Neural cell (in vitro differentiated cells): ENCODE measurements at regions not wholly inside any gene's neighbourhood (a gene's known extent, or its start where the extent isn't known, plus 50 kb on each side); places are given as distances from the start of the nearest gene placed in this dataset.

Experiments
- CTCF ChIP-seq: fragments of 450-650 bp; IDR thresholded peaks from 2 replicates; pipeline ENCODE4 v1.5.1; 2014; ENCODE audit warnings: antibody characterized with exemption, mild to moderate bottlenecking, moderate library complexity; ENCODE audit not compliant: poor library complexity, severe bottlenecking
- EZH2 ChIP-seq: fragments of 200-600, 300-800 bp; shearing (Covaris generic), sonication (generic); IDR thresholded peaks from 2 replicates; pipeline ENCODE4 v1.6.1; 2014; ENCODE audit warnings: antibody characterized with exemption, low read length, borderline replicate concordance, mild to moderate bottlenecking; ENCODE audit not compliant: insufficient read depth, poor library complexity, severe bottlenecking
- RAD21 ChIP-seq: fragments of 450-650 bp; conservative IDR thresholded peaks from 2 replicates; pipeline ENCODE4 v1.6.1; 2014; ENCODE audit warnings: antibody characterized with exemption, mild to moderate bottlenecking, moderate library complexity
- TAF1 ChIP-seq: IDR thresholded peaks from 2 replicates; pipeline ENCODE4 v1.6.1; 2012; ENCODE audit warnings: low read depth

GRCh38 chr13:68976287-68976686 lies 1131.3 kb upstream of the ATXN8OS start:
- TF ChIP-seq CTCF (no peak), TAF1 (no peak), EZH2 (no peak), RAD21 (no peak)
